GM12878 (cell line): ENCODE measurements at regions not wholly inside any gene's neighbourhood (a gene's known extent, or its start where the extent isn't known, plus 50 kb on each side); places are given as distances from the start of the nearest gene placed in this dataset.

Experiments
- ATAC-seq: fragments of 200-7000 bp; cut with Tn5 transposase; 3 replicates; pipeline ENCODE4 v1.9.1; 2020; ENCODE audit warnings: mild to moderate bottlenecking, moderate library complexity
- BruUV-seq: library from RNA; stranded (reverse); fragments of 400-500 nt; replicated peaks from 2 replicates; lab custom pipeline; 2021; lab: Mats Ljungman, UMichigan
- CTCF ChIA-PET: fragments of 300-600 bp; sonication (Branson Sonifier 250); formaldehyde crosslinking; extraction: SDS; loops from one replicate; lab custom pipeline; 2021; ENCODE audit warnings: inconsistent platforms; lab: Yijun Ruan, JAX
- POLR2A ChIA-PET: fragments of 350-600 bp; formaldehyde crosslinking; extraction: SDS; loops from one replicate; lab custom pipeline; 2021; ENCODE audit warnings: inconsistent platforms; lab: Charles Lee
- RAD21 ChIA-PET: fragments of 300-600 bp; sonication (Branson Sonifier 250); formaldehyde crosslinking; loops from one replicate; lab custom pipeline; 2023; ENCODE audit warnings: antibody characterized with exemption; ENCODE audit not compliant: unreplicated experiment; lab: Charles Lee
- SMC1A ChIA-PET: fragments of 300-600 bp; sonication (Branson Sonifier 250); formaldehyde crosslinking; loops from one replicate; lab custom pipeline; 2023; ENCODE audit not compliant: unreplicated experiment, uncharacterized antibody; lab: Charles Lee
- DNase-seq: peaks from one replicate; pipeline ENCODE4 v3.0.0-alpha.2; 2011; ENCODE audit warnings: low read depth, low spot score
- FAIRE-seq: peaks from 3 replicates; lab custom pipeline; 2011; peaks lifted over from hg19 to GRCh38; lab: Jason Lieb, UNC
- H2AFZ ChIP-seq: 2 replicates; pipeline ENCODE4 v1.6.0; 2011; ENCODE audit warnings: low read depth, low read length, control low read depth; ENCODE audit not compliant: control insufficient read depth
- H3K27ac ChIP-seq: 2 replicates; pipeline ENCODE4 v1.5.1; 2011; ENCODE audit warnings: control low read depth; ENCODE audit not compliant: control insufficient read depth, insufficient read depth
- H3K27me3 ChIP-seq, 2 experiments: replicated peaks in 1 of 2; 2 replicates each; pipeline versions ENCODE4 v1.6.0 to v1.6.1; 2011; ENCODE audit warnings: low read length in 1 of 2; ENCODE audit not compliant: control insufficient read depth in 2 of 2, insufficient read depth in 2 of 2
- H3K36me3 ChIP-seq, 2 experiments: 2 replicates each; pipeline ENCODE4 v1.5.1; 2011; ENCODE audit warnings: low read length in 1 of 2; ENCODE audit not compliant: control insufficient read depth in 2 of 2, insufficient read depth in 2 of 2
- H3K4me1 ChIP-seq: 2 replicates; pipeline ENCODE4 v1.6.1; 2011; ENCODE audit warnings: mild to moderate bottlenecking, low read length, moderate library complexity, mixed read lengths; ENCODE audit not compliant: control insufficient read depth, insufficient read depth
- H3K4me2 ChIP-seq: 2 replicates; pipeline ENCODE4 v1.6.0; 2011; ENCODE audit warnings: control low read depth; ENCODE audit not compliant: control insufficient read depth, insufficient read depth
- H3K4me3 ChIP-seq: fragments of 200-600 bp; sonication (generic); 2 replicates; pipeline ENCODE4 v1.5.1; 2016
- H3K79me2 ChIP-seq: 2 replicates; pipeline ENCODE4 v1.6.0; 2011; ENCODE audit warnings: low read length; ENCODE audit not compliant: control insufficient read depth, insufficient read depth
- H3K9ac ChIP-seq: 2 replicates; pipeline ENCODE4 v1.8.0; 2011; ENCODE audit warnings: low read length, control low read depth, mixed read lengths; ENCODE audit not compliant: control insufficient read depth, insufficient read depth
- H3K9me3 ChIP-seq: replicated peaks from 3 replicates; pipeline ENCODE4 v1.5.1; 2011; ENCODE audit warnings: mild to moderate bottlenecking, low read length; ENCODE audit not compliant: control insufficient read depth, insufficient read depth
- H4K20me1 ChIP-seq: 2 replicates; pipeline ENCODE4 v1.6.0; 2011; ENCODE audit not compliant: control insufficient read depth, insufficient read depth
- ASH2L ChIP-seq: fragments of 300-600, 200-600 bp; sonication (generic); IDR thresholded peaks from 2 replicates; pipeline ENCODE4 v1.6.1; 2017; ENCODE audit warnings: low read depth, mild to moderate bottlenecking, borderline replicate concordance
- ATF2 ChIP-seq: IDR thresholded peaks from 2 replicates; pipeline ENCODE4 v1.6.1; 2012; ENCODE audit warnings: low read length, inconsistent platforms
- BRCA1 ChIP-seq: IDR thresholded peaks from 2 replicates; pipeline ENCODE4 v1.6.1; 2011; ENCODE audit warnings: low read depth, low read length, improper control_type of control experiment
- CBFB ChIP-seq: IDR thresholded peaks from 2 replicates; pipeline ENCODE4 v1.6.1; 2016; ENCODE audit warnings: antibody characterized with exemption, low read depth
- CHD1 ChIP-seq: IDR thresholded peaks from 2 replicates; pipeline ENCODE4 v1.6.1; 2012; ENCODE audit warnings: low read depth, low read length, improper control_type of control experiment
- CHD4 ChIP-seq: fragments of 200-600 bp; sonication (generic); IDR thresholded peaks from 2 replicates; pipeline ENCODE4 v1.6.1; 2016; ENCODE audit warnings: mild to moderate bottlenecking
- E2F4 ChIP-seq: IDR thresholded peaks from 2 replicates; pipeline ENCODE4 v1.6.1; 2012; ENCODE audit warnings: low read depth, low read length, improper control_type of control experiment
- EP300 ChIP-seq, 2 experiments: fragments of 150-350 bp in 1 of 2; IDR thresholded peaks; 2 replicates each; pipeline ENCODE4 v1.6.1; 2011 to 2012; ENCODE audit warnings: low read depth in 2 of 2, low read length in 2 of 2, borderline replicate concordance in 1 of 2, improper control_type of control experiment in 1 of 2, inconsistent platforms in 1 of 2; ENCODE audit not compliant: control insufficient read depth in 1 of 2
- HDAC2 ChIP-seq: fragments of 200-600 bp; sonication (generic); IDR thresholded peaks from 2 replicates; pipeline ENCODE4 v1.6.1; 2017
- NR2C2 ChIP-seq: IDR thresholded peaks from 2 replicates; pipeline ENCODE4 v1.6.1; 2011; ENCODE audit warnings: borderline replicate concordance, low read depth; ENCODE audit not compliant: control insufficient read depth, insufficient read length
- RAD21 ChIP-seq: IDR thresholded peaks from 2 replicates; pipeline ENCODE4 v1.6.1; 2011; ENCODE audit warnings: mild to moderate bottlenecking, low read depth, low read length, moderate library complexity; ENCODE audit not compliant: insufficient read depth
- RB1 ChIP-seq: fragments of 450-650 bp; formaldehyde crosslinking; IDR thresholded peaks from 2 replicates; pipeline ENCODE4 v1.6.1; 2017; ENCODE audit warnings: mild to moderate bottlenecking, borderline replicate concordance
- RBBP5 ChIP-seq: fragments of 200-600 bp; sonication (generic); conservative IDR thresholded peaks from 2 replicates; pipeline ENCODE4 v1.6.1; 2016
- SIN3A ChIP-seq: IDR thresholded peaks from 2 replicates; pipeline ENCODE4 v1.6.1; 2012; ENCODE audit warnings: low read depth, low read length, improper control_type of control experiment
- SREBF1 ChIP-seq: IDR thresholded peaks from 2 replicates; pipeline ENCODE4 v1.6.1; 2012; ENCODE audit warnings: mild to moderate bottlenecking, low read length
- WGBS: methylation state at CpG from one replicate; pipeline ENCODE4 v1.1.6; 2016; ENCODE audit warnings: low lambda C conversion rate; ENCODE audit not compliant: insufficient replicate concordance, insufficient coverage; ENCODE audit errors: missing lambda C conversion rate; 5-methylcytosine and 5-hydroxymethylcytosine counted together
- in situ Hi-C: fragments of 300-500 bp; cut with MboI; formaldehyde crosslinking; loops from 9 replicates; pipeline ENCODE4 v1.14.3; 2018; ENCODE audit warnings: mixed read lengths
- intact Hi-C: fragments of 100-400 bp; cut with micrococcal nuclease; formaldehyde crosslinking; loops from one replicate; pipeline ENCODE4 v1.14.2; 2022; ENCODE audit not compliant: unreplicated experiment

DNA sequence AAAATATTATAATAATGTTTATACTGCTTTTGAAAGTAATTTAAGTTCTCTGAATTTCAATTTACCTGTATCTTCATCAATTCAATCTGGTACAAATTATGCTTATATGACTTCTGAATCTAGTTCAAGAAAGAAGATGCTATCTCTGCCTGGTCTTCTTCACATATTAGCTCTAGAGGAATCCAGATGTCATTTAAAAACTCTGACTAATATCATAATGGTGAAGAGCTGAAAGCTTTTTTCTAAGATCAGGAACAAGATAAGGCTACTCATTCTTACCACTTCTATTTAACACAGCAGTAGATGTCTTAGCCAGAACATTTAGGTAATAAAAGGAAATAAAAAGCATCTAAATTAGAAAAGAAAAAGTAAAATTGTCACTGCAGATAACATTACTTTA, 636.1 kb downstream of the ARAP2 start:
- H2AFZ ChIP-seq, result no peak overlapping the region
- H3K27me3 ChIP-seq, result no peaks in the 10 kb centered on the region
- FAIRE-seq (no peak), ATAC-seq (no peak), DNase-seq (no peak)
- no peaks in the 10 kb centered on the region for H3K9me3 ChIP-seq
- ChIA-PET SMC1A (no interaction called here), POLR2A (no interaction called here), CTCF (no interaction called here), RAD21 (no interaction called here)
- intact Hi-C loops, result no loop called here
- H3K4me1 ChIP-seq, result no peaks in the 10 kb centered on the region
- H3K36me3 ChIP-seq, result no peaks in the 10 kb centered on the region
- in situ Hi-C loops, result no loop called here
- no TSS peak for BruUV-seq
- H4K20me1 ChIP-seq, result no peaks in the 10 kb centered on the region
- no peak overlapping the region for H3K4me3 ChIP-seq
- TF ChIP-seq CHD1, result no peak
- TF ChIP-seq SIN3A, result no peak
- no peak for TF ChIP-seq SREBF1
- no peak for TF ChIP-seq RBBP5
- no peak for TF ChIP-seq ASH2L
- H3K9ac ChIP-seq, result no peak overlapping the region
- H3K27ac ChIP-seq, result no peak overlapping the region
- no peak overlapping the region for H3K4me2 ChIP-seq
- H3K79me2 ChIP-seq, result no peaks in the 10 kb centered on the region

- no peak for ATAC-seq
- no peak overlapping the region for H3K4me2 ChIP-seq
- no peak overlapping the region for H2AFZ ChIP-seq
- intact Hi-C loops (no loop called here), in situ Hi-C loops (no loop called here)
- RAD21 ChIA-PET, result no interaction called here
- no peaks in the 10 kb centered on the region for H3K9me3 ChIP-seq
- H3K27ac ChIP-seq, result no peak overlapping the region
- H3K79me2 ChIP-seq, result no peaks in the 10 kb centered on the region
- no peaks in the 10 kb centered on the region for H3K36me3 ChIP-seq
- no peak for TF ChIP-seq ATF2
- TF ChIP-seq HDAC2, result no peak
- no peak for TF ChIP-seq BRCA1
- no peak for TF ChIP-seq NR2C2
- no peak for TF ChIP-seq E2F4
- TF ChIP-seq RB1, result no peak
- no peak for TF ChIP-seq RAD21
- no peak for TF ChIP-seq CBFB
- no peak for TF ChIP-seq SIN3A
- TF ChIP-seq EP300 (IDR thresholded peaks at IDR 0.05; ENCODE audit: borderline replicate concordance in 1 of 2, control insufficient read depth in 1 of 2, low read depth in 2 of 2, low read length in 2 of 2), result no peak
- TF ChIP-seq CHD4, result no peak
- POLR2A ChIA-PET, result no interaction called here
- CTCF ChIA-PET, result no interaction called here
- SMC1A ChIA-PET, result interaction anchor here (0.7 kb wide), 1 partner anchor 21 kb away, joined by 3 read pairs; no protein-coding TSS in a partner anchor
- no TSS peak for BruUV-seq
- no peak overlapping the region for H3K9ac ChIP-seq
- no peak for DNase-seq
- no peak overlapping the region for H3K4me3 ChIP-seq
- H4K20me1 ChIP-seq, result no peaks in the 10 kb centered on the region
- H3K4me1 ChIP-seq, result no peaks in the 10 kb centered on the region
- no peaks in the 10 kb centered on the region for H3K27me3 ChIP-seq
- FAIRE-seq, result no peak
- WGBS, result 0% methylated on average over 2 of the region's 2 CpGs
Measured at GRCh38 chr4:35614120-35614519, 630.2 kb downstream of the ARAP2 start.
